Immature natural killer cell (primary cell): ENCODE measurements at regions not wholly inside any gene's neighbourhood (a gene's known extent, or its start where the extent isn't known, plus 50 kb on each side); places are given as distances from the start of the nearest gene placed in this dataset.
"Not testable (repeated sequence)": the region's sequence is repeated elsewhere in the genome, so short reads cannot be mapped to it uniquely, and the experiment has no call there.

Experiments
- DNase-seq, 3 donors: peaks; one replicate each; pipeline ENCODE4 v3.0.0; 2022; ENCODE audit warnings: mixed read lengths in 1 of 3
- H3K27ac Mint-ChIP-seq, 6 donors: one replicate each; pipeline ENCODE4 v1.8.0; 2020; ENCODE audit warnings: mixed read lengths in 6 of 6, mild to moderate bottlenecking in 5 of 6, inconsistent platforms in 4 of 6, moderate library complexity in 3 of 6
- H3K27me3 Mint-ChIP-seq, 3 donors: one replicate each; pipeline ENCODE4 v1.8.0; 2020 to 2021; ENCODE audit warnings: low read depth in 3 of 3, mild to moderate bottlenecking in 3 of 3, mixed read lengths in 3 of 3, moderate library complexity in 3 of 3, inconsistent platforms in 1 of 3
- H3K36me3 Mint-ChIP-seq, 3 donors: one replicate each; pipeline ENCODE4 v1.8.0; 2020; ENCODE audit warnings: mixed read lengths in 3 of 3, inconsistent platforms in 2 of 3, mild to moderate bottlenecking in 2 of 3
- H3K4me1 Mint-ChIP-seq, 2 donors: one replicate each; pipeline ENCODE4 v1.8.0; 2020; ENCODE audit warnings: inconsistent platforms in 2 of 2, mild to moderate bottlenecking in 2 of 2, mixed read lengths in 2 of 2, moderate library complexity in 1 of 2
- H3K4me3 Mint-ChIP-seq, 5 donors: one replicate each; pipeline ENCODE4 v1.8.0; 2020; ENCODE audit warnings: mild to moderate bottlenecking in 5 of 5, mixed read lengths in 5 of 5, inconsistent platforms in 3 of 5, moderate library complexity in 3 of 5
- H3K9me3 Mint-ChIP-seq, 6 donors: one replicate each; pipeline ENCODE4 v1.8.0; 2020; ENCODE audit warnings: mild to moderate bottlenecking in 6 of 6, mixed read lengths in 6 of 6, inconsistent platforms in 4 of 6, moderate library complexity in 3 of 6

GRCh38 chr3:197459571-197459970 is 96.2 kb downstream of the BDH1 start:
- H3K4me1 Mint-ChIP-seq = peaks cover 21 to 23% of the 10 kb centered on the region in 2 donors
- not testable (repeated sequence) for H3K9me3 Mint-ChIP-seq, H3K36me3 Mint-ChIP-seq, H3K27ac Mint-ChIP-seq, H3K4me3 Mint-ChIP-seq
- DNase-seq = peak in 2 of 3 donors; percentile 37 to 38
- peaks cover 4 to 51% (median 30%) of the 10 kb centered on the region in 3 donors for H3K27me3 Mint-ChIP-seq

- H3K4me1 Mint-ChIP-seq = peaks cover 21 to 23% of the 10 kb centered on the region in 2 donors
- peaks cover 0 to 7% (median 0%) of the 10 kb centered on the region in 6 donors for H3K9me3 Mint-ChIP-seq
- H3K27me3 Mint-ChIP-seq = peaks cover 4 to 51% (median 27%) of the 10 kb centered on the region in 3 donors
- peaks cover 0 to 3% (median 0%) of the 10 kb centered on the region in 3 donors for H3K36me3 Mint-ChIP-seq
- peak overlapping the region in 2 of 6 donors; percentile 40 to 79 for H3K27ac Mint-ChIP-seq
- H3K4me3 Mint-ChIP-seq = peak overlapping the region in 4 of 5 donors; percentile 5 to 51 (median 28)
- DNase-seq = no peak
Measured at GRCh38 chr3:197458906-197459470, 96.8 kb downstream of the BDH1 start.

GRCh38 chr3:197458179-197458707 is 97.5 kb downstream of the BDH1 start:
- Mint-ChIP-seq H3K4me3 (peak overlapping the region in 4 of 5 donors; percentile 5 to 51 (median 28)), H3K36me3 (peaks cover 0 to 3% (median 0%) of the 10 kb centered on the region in 3 donors), H3K9me3 (peaks cover 0 to 7% (median 0%) of the 10 kb centered on the region in 6 donors), H3K4me1 (peaks cover 21 to 23% of the 10 kb centered on the region in 2 donors), H3K27me3 (peaks cover 1 to 46% (median 26%) of the 10 kb centered on the region in 3 donors), H3K27ac (no peak overlapping the region)
- peak in 1 of 3 donors; percentile 16 for DNase-seq

- peaks cover 21 to 23% of the 10 kb centered on the region in 2 donors for H3K4me1 Mint-ChIP-seq
- H3K4me3 Mint-ChIP-seq = peak overlapping the region; percentile 90 to 96 (median 93)
- H3K36me3 Mint-ChIP-seq = peaks cover 0 to 3% (median 0%) of the 10 kb centered on the region in 3 donors
- H3K27ac Mint-ChIP-seq = peak overlapping the region; percentile 47 to 91 (median 82)
- peak; percentile 29 to 43 (median 31) for DNase-seq
- H3K27me3 Mint-ChIP-seq = peaks cover 1 to 35% (median 14%) of the 10 kb centered on the region in 3 donors
- H3K9me3 Mint-ChIP-seq = peaks cover 0 to 7% (median 0%) of the 10 kb centered on the region in 6 donors
Measured at GRCh38 chr3:197456261-197457091, 99.3 kb downstream of the BDH1 start.

GRCh38 chr3:197454841-197455240 is 100.9 kb downstream of the BDH1 start:
- H3K36me3 Mint-ChIP-seq, H3K9me3 Mint-ChIP-seq, DNase-seq: not testable (repeated sequence)
- H3K27me3 Mint-ChIP-seq = peaks cover 1 to 20% (median 7%) of the 10 kb centered on the region in 3 donors
- peak overlapping the region; percentile 90 to 96 (median 93) for H3K4me3 Mint-ChIP-seq
- peaks cover 21 to 23% of the 10 kb centered on the region in 2 donors for H3K4me1 Mint-ChIP-seq
- peak overlapping the region in 1 of 6 donors; percentile 45 for H3K27ac Mint-ChIP-seq

GRCh38 chr3:197454014-197454413 is 101.8 kb downstream of the BDH1 start:
- H3K4me1 Mint-ChIP-seq = peaks cover 21 to 23% of the 10 kb centered on the region in 2 donors
- H3K27ac Mint-ChIP-seq = peak overlapping the region in 2 of 6 donors; percentile 2 to 4
- H3K36me3 Mint-ChIP-seq = peaks cover 0 to 3% (median 0%) of the 10 kb centered on the region in 3 donors
- H3K4me3 Mint-ChIP-seq = peak overlapping the region in 1 of 5 donors; percentile 23
- H3K27me3 Mint-ChIP-seq = peaks cover 1 to 13% (median 10%) of the 10 kb centered on the region in 3 donors
- no peak for DNase-seq
- H3K9me3 Mint-ChIP-seq = peaks cover 0 to 7% (median 0%) of the 10 kb centered on the region in 6 donors

- Mint-ChIP-seq H3K27ac (no peak overlapping the region), H3K4me3 (no peak overlapping the region), H3K36me3 (no peaks in the 10 kb centered on the region), H3K9me3 (peaks cover 0 to 3% (median 0%) of the 10 kb centered on the region in 6 donors), H3K27me3 (peaks cover 0 to 7% (median 2%) of the 10 kb centered on the region in 3 donors), H3K4me1 (peaks cover 5 to 6% of the 10 kb centered on the region in 2 donors)
- DNase-seq = no peak
Measured at GRCh38 chr3:197450810-197451209, 105.0 kb downstream of the BDH1 start.

GRCh38 chr3:197450308-197450707 is 105.5 kb downstream of the BDH1 start:
- Mint-ChIP-seq H3K4me1 (peaks cover 1% of the 10 kb centered on the region in 2 donors), H3K9me3 (peaks cover 0 to 2% (median 0%) of the 10 kb centered on the region in 6 donors), H3K27ac (no peak overlapping the region), H3K27me3 (peaks cover 0 to 7% (median 2%) of the 10 kb centered on the region in 3 donors), H3K4me3 (no peak overlapping the region), H3K36me3 (no peaks in the 10 kb centered on the region)
- DNase-seq = no peak

- DNase-seq, H3K9me3 Mint-ChIP-seq, H3K27me3 Mint-ChIP-seq, H3K36me3 Mint-ChIP-seq, H3K4me1 Mint-ChIP-seq, H3K27ac Mint-ChIP-seq, H3K4me3 Mint-ChIP-seq: not testable (repeated sequence)
Measured at GRCh38 chr3:197449181-197449580, 106.6 kb downstream of the BDH1 start.

GRCh38 chr3:197447781-197448180 is 108.0 kb downstream of the BDH1 start:
- DNase-seq, H3K4me1 Mint-ChIP-seq, H3K27me3 Mint-ChIP-seq, H3K27ac Mint-ChIP-seq, H3K9me3 Mint-ChIP-seq, H3K4me3 Mint-ChIP-seq, H3K36me3 Mint-ChIP-seq: not testable (repeated sequence)

GRCh38 chr3:197447057-197447456 is 108.7 kb downstream of the BDH1 start:
- H3K4me3 Mint-ChIP-seq = no peak overlapping the region
- H3K9me3 Mint-ChIP-seq = peaks cover 0 to under 1% (median 0%) of the 10 kb centered on the region in 6 donors
- H3K36me3 Mint-ChIP-seq = no peaks in the 10 kb centered on the region
- DNase-seq = no peak
- H3K4me1 Mint-ChIP-seq = no peaks in the 10 kb centered on the region
- peaks cover 1 to 13% (median 7%) of the 10 kb centered on the region in 3 donors for H3K27me3 Mint-ChIP-seq
- H3K27ac Mint-ChIP-seq = no peak overlapping the region

- H3K4me3 Mint-ChIP-seq = no peak overlapping the region
- H3K4me1 Mint-ChIP-seq = no peaks in the 10 kb centered on the region
- peaks cover 0 to 1% (median 0%) of the 10 kb centered on the region in 6 donors for H3K9me3 Mint-ChIP-seq
- no peak overlapping the region for H3K27ac Mint-ChIP-seq
- no peaks in the 10 kb centered on the region for H3K36me3 Mint-ChIP-seq
- H3K27me3 Mint-ChIP-seq = peaks cover 2 to 13% (median 10%) of the 10 kb centered on the region in 3 donors
- no peak for DNase-seq
Measured at GRCh38 chr3:197446700-197447056, 109.1 kb downstream of the BDH1 start.

- Mint-ChIP-seq H3K4me1 (no peaks in the 10 kb centered on the region), H3K4me3 (no peak overlapping the region), H3K36me3 (no peaks in the 10 kb centered on the region), H3K27ac (no peak overlapping the region), H3K27me3 (peaks cover 5 to 14% (median 13%) of the 10 kb centered on the region in 3 donors), H3K9me3 (peaks cover 0 to 1% (median 0%) of the 10 kb centered on the region in 6 donors)
- no peak for DNase-seq
Measured at GRCh38 chr3:197445896-197446699, 109.7 kb downstream of the BDH1 start.
